Nephron progenitor cell (in vitro differentiated cells): ENCODE measurements at regions not wholly inside any gene's neighbourhood (a gene's known extent, or its start where the extent isn't known, plus 50 kb on each side); places are given as distances from the start of the nearest gene placed in this dataset.

Experiments used
- DNase-seq: peaks from one replicate; pipeline ENCODE4 v3.0.0; 2021
- H3K27ac Mint-ChIP-seq: 2 replicates; pipeline ENCODE4 v1.8.0; 2021; ENCODE audit warnings: mild to moderate bottlenecking, moderate library complexity, mixed read lengths
- H3K27me3 Mint-ChIP-seq: 2 replicates; pipeline ENCODE4 v1.8.0; 2021; ENCODE audit warnings: mild to moderate bottlenecking, low read depth, mixed read lengths; ENCODE audit not compliant: poor library complexity
- H3K36me3 Mint-ChIP-seq: 2 replicates; pipeline ENCODE4 v1.8.0; 2021; ENCODE audit warnings: low read depth, mixed read lengths
- H3K4me1 Mint-ChIP-seq: 2 replicates; pipeline ENCODE4 v1.8.0; 2021; ENCODE audit warnings: mixed read lengths
- H3K4me3 Mint-ChIP-seq: 2 replicates; pipeline ENCODE4 v1.8.0; 2021; ENCODE audit warnings: mild to moderate bottlenecking, moderate library complexity, mixed read lengths
- H3K9me3 Mint-ChIP-seq: 2 replicates; pipeline ENCODE4 v1.8.0; 2021; ENCODE audit warnings: mild to moderate bottlenecking, moderate library complexity, mixed read lengths
- TF ChIP-seq, protein P1 (sequence below): fragments of 200-600 bp; sonication (generic); IDR thresholded peaks from 2 replicates; pipeline ENCODE4 v1.5.0; 2021; ENCODE audit warnings: antibody characterized with exemption

DNA sequence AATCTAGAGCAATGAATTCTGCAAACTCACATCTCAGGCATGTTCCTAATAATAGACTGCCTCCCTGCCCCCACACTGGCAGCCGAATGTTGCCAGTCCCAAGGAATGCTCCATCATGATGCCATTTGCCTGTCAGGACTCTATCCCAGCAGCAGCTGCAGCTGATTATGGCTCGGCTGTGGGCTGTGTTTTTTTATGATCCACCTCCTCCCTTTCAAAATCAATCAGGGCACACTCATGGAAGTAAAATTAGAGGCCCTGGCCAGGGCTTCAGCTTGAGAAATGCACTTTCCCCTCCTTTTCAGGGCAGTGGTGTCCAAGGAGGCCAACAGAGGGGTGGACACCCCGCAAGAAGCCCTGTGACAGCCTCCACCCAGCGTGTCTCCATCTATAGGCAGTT, 176.7 kb upstream of the S1PR3 start:
- DNase-seq = no peak
- no peak overlapping the region for H3K4me3 Mint-ChIP-seq
- no peaks in the 10 kb centered on the region for H3K36me3 Mint-ChIP-seq
- H3K27ac Mint-ChIP-seq = no peak overlapping the region
- H3K27me3 Mint-ChIP-seq = peaks cover 8% of the 10 kb centered on the region
- H3K4me1 Mint-ChIP-seq = peaks cover 86% of the 10 kb centered on the region
- TF ChIP-seq, protein P1, sequence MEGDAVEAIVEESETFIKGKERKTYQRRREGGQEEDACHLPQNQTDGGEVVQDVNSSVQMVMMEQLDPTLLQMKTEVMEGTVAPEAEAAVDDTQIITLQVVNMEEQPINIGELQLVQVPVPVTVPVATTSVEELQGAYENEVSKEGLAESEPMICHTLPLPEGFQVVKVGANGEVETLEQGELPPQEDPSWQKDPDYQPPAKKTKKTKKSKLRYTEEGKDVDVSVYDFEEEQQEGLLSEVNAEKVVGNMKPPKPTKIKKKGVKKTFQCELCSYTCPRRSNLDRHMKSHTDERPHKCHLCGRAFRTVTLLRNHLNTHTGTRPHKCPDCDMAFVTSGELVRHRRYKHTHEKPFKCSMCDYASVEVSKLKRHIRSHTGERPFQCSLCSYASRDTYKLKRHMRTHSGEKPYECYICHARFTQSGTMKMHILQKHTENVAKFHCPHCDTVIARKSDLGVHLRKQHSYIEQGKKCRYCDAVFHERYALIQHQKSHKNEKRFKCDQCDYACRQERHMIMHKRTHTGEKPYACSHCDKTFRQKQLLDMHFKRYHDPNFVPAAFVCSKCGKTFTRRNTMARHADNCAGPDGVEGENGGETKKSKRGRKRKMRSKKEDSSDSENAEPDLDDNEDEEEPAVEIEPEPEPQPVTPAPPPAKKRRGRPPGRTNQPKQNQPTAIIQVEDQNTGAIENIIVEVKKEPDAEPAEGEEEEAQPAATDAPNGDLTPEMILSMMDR = no peak
- no peaks in the 10 kb centered on the region for H3K9me3 Mint-ChIP-seq

DNA sequence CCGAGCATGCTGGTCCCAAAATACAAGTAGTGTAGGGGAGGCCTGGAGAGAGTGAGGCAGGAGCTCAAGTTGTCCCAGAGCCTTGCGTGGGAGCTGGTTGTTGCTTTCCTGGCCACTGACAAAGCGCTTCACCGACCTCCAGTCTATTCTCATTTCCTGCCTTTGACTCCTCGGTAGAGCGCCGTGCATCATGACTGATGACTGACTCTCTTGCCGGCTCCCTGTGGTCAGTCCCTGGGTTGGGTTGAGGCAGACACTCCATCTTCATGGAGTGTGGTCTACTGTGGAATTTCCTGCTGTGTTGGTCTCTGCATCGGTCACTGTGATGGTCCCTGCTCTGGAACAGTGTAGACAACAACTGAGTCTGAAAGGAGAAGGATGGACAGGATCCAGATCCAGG, 175.1 kb upstream of the S1PR3 start:
- Mint-ChIP-seq H3K27ac (peak overlapping the region; percentile 89), H3K4me3 (no peak overlapping the region), H3K9me3 (no peaks in the 10 kb centered on the region), H3K36me3 (no peaks in the 10 kb centered on the region), H3K27me3 (peaks cover 4% of the 10 kb centered on the region), H3K4me1 (peaks cover 72% of the 10 kb centered on the region)
- DNase-seq = no peak
- TF ChIP-seq, protein P1 = no peak

DNA sequence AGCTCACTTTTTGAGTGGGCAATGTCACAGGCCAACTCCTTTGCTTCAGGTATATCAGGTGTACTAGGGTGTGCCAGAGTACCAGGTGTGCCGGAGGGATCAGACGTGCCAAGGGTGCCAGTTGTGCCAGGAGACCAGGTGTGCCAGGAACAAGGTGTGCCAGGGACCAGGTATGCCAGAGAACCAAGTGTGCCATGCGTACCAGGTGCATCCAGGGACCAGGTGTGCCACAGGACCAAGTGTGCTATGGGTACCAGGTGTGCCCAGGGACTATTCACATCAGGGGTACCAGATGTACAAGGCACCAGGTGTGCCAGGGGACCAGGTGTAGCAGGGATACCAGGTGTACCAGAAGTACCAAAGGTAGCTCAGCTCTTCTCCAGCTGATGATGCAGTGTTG, 174.7 kb upstream of the S1PR3 start:
- Mint-ChIP-seq H3K36me3 (no peaks in the 10 kb centered on the region), H3K4me1 (peaks cover 68% of the 10 kb centered on the region)

DNA sequence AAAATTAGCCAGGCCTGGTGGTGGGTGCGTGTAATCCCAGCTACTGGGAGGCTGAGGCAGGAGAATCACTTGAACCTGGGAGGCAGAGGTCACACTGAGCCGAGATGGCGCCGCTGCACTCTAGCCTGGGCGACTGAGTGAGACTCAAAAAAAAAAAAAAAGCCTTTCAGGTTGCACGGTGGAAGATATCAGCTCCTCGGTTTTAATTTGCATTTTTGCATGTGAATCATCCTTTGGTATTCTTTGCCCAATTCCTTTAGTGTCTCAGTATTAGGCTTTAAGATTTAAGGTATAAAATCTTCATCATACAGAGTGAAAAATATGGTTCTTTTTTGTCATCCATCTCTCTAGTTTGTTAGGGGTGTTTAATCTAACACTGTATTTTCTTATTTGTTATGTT, 173.6 kb upstream of the S1PR3 start:
- peaks cover 61% of the 10 kb centered on the region for H3K4me1 Mint-ChIP-seq
- no peak for DNase-seq
- H3K27me3 Mint-ChIP-seq = peaks cover 4% of the 10 kb centered on the region
- H3K36me3 Mint-ChIP-seq = no peaks in the 10 kb centered on the region
- TF ChIP-seq, protein P1 = no peak
- no peak overlapping the region for H3K4me3 Mint-ChIP-seq
- H3K9me3 Mint-ChIP-seq = no peaks in the 10 kb centered on the region
- H3K27ac Mint-ChIP-seq = no peak overlapping the region

More for the DNA sequence above, 174.7 kb upstream of the S1PR3 start:
- H3K27ac Mint-ChIP-seq = no peak overlapping the region
- no peak overlapping the region for H3K4me3 Mint-ChIP-seq
- H3K27me3 Mint-ChIP-seq = peaks cover 4% of the 10 kb centered on the region
- DNase-seq = no peak
- TF ChIP-seq, protein P1 = no peak
- no peaks in the 10 kb centered on the region for H3K9me3 Mint-ChIP-seq

DNA sequence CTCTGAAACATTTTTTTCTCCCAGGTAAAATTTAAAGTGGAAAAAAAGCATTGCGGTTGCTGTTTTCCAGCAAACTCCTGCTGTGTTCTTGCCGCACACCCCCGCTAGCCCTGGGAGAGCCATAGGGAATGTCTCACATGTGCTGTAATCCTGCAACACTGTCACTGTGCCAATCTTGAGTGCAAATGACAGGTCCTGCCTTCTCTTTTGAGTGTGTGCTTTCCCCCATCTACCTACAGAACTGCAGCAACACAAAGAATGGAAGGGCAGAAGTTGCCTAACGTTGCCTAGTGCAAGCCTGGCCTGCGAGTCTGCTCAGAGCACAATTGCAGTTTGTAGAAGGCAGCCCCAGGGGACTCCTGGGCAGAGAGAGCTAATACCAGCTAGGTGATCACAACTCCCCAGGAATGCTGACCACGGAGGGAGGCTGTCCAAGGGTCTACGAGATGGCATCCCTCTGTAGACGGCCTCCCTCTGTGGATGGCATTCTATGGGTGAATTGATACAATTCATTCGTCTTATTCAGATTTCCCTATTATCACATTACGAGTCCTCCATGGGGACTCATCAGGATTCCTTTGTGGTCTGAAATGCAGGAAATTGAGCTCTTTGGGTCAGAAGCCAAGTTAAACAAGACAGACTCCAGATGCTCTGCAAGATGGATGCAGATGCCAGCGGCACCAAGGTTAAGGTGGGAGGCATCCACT, 172.6 kb upstream of the S1PR3 start:
- Mint-ChIP-seq H3K36me3 (no peaks in the 10 kb centered on the region), H3K4me3 (peak overlapping the region; percentile 46), H3K9me3 (no peaks in the 10 kb centered on the region), H3K27ac (peak overlapping the region; percentile 85), H3K27me3 (peaks cover 4% of the 10 kb centered on the region), H3K4me1 (peaks cover 50% of the 10 kb centered on the region)
- peak; percentile 29 for DNase-seq
- TF ChIP-seq, protein P1 = no peak

DNA sequence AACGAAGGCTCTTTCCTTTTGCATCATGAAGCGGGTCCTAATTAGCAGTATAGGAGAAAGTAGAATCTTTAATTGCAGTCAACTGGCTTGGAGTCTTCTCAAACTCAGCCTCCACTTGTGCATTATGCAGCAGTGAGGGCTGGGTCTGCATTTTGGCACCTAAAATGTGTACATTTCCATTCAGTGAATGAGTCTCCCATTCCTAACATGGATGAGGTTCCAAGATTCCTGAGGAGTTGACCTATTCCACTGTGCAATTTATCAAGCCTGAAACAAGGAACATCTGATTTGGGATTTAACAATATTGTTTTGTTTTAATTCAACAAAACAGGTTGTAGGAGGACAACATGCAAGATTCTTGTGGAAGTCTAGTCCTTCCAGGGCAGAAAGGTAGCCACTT, 171.8 kb upstream of the S1PR3 start:
- no peak overlapping the region for H3K4me3 Mint-ChIP-seq
- H3K4me1 Mint-ChIP-seq = peaks cover 42% of the 10 kb centered on the region
- no peak overlapping the region for H3K27ac Mint-ChIP-seq
- TF ChIP-seq, protein P1 = no peak
- H3K27me3 Mint-ChIP-seq = peaks cover 4% of the 10 kb centered on the region
- no peaks in the 10 kb centered on the region for H3K36me3 Mint-ChIP-seq
- no peaks in the 10 kb centered on the region for H3K9me3 Mint-ChIP-seq
- DNase-seq = no peak
